HCT116 (cell line): ENCODE measurements at regions not wholly inside any gene's neighbourhood (a gene's known extent, or its start where the extent isn't known, plus 50 kb on each side); places are given as distances from the start of the nearest gene placed in this dataset.

ENCODE experiments used
- ATF3 ChIP-seq: IDR thresholded peaks from 2 replicates; pipeline ENCODE4 v1.6.1; 2012
- CTCF ChIP-seq, 3 experiments: fragments of 200-600 bp in 1 of 3; sonication (generic) in 1 of 3; IDR thresholded peaks in 2 of 3; conservative IDR thresholded peaks in 1 of 3; 2 replicates each; pipeline ENCODE4 v1.5.1; 2012 to 2017; ENCODE audit warnings: low read depth in 2 of 3, low read length in 2 of 3, antibody characterized with exemption in 1 of 3, borderline replicate concordance in 1 of 3, control low read depth in 1 of 3, mild to moderate bottlenecking in 1 of 3, mixed read lengths in 1 of 3, mixed run types in 1 of 3, moderate library complexity in 1 of 3; ENCODE audit not compliant: insufficient read depth in 1 of 3
- ELF1 ChIP-seq: IDR thresholded peaks from 2 replicates; pipeline ENCODE4 v1.6.1; 2012; ENCODE audit warnings: low read depth, borderline replicate concordance
- EZH2 ChIP-seq: fragments of 200-600 bp; sonication (generic); IDR thresholded peaks from 2 replicates; pipeline ENCODE4 v1.6.1; 2017; ENCODE audit warnings: antibody characterized with exemption, mixed run types
- MAX ChIP-seq: IDR thresholded peaks from 2 replicates; pipeline ENCODE4 v1.6.1; 2012
- POLR2A ChIP-seq: IDR thresholded peaks from 2 replicates; pipeline ENCODE4 v1.7.0; 2011; ENCODE audit warnings: borderline replicate concordance; ENCODE audit not compliant: insufficient read depth, insufficient read length; ENCODE audit errors: extremely low read depth
- POLR2AphosphoS5 ChIP-seq: IDR thresholded peaks from 2 replicates; pipeline ENCODE4 v1.6.1; 2011; ENCODE audit warnings: mild to moderate bottlenecking, low read depth, low read length, moderate library complexity
- RAD21 ChIP-seq: IDR thresholded peaks from 2 replicates; pipeline ENCODE4 v1.6.1; 2012; ENCODE audit warnings: low read depth, mild to moderate bottlenecking
- REST ChIP-seq: IDR thresholded peaks from 2 replicates; pipeline ENCODE4 v1.6.1; 2012; ENCODE audit warnings: low read depth
- SIN3A ChIP-seq: IDR thresholded peaks from 2 replicates; pipeline ENCODE4 v1.6.1; 2012; ENCODE audit warnings: low read depth
- SP1 ChIP-seq: IDR thresholded peaks from 2 replicates; pipeline ENCODE4 v1.6.1; 2012; ENCODE audit warnings: low read depth
- SRF ChIP-seq: IDR thresholded peaks from 2 replicates; pipeline ENCODE4 v1.6.1; 2012; ENCODE audit warnings: low read depth
- YY1 ChIP-seq: IDR thresholded peaks from 2 replicates; pipeline ENCODE4 v1.6.1; 2011; ENCODE audit warnings: low read length, low read depth, moderate library complexity, mild to moderate bottlenecking; ENCODE audit not compliant: insufficient replicate concordance; ENCODE audit errors: extremely low read depth
- ZBTB33 ChIP-seq: IDR thresholded peaks from 2 replicates; pipeline ENCODE4 v1.6.1; 2011; ENCODE audit warnings: mild to moderate bottlenecking, low read length, moderate library complexity; ENCODE audit not compliant: insufficient replicate concordance; ENCODE audit errors: extremely low read depth

GRCh38 chr2:128376241-128377041, 57.8 kb upstream of the HS6ST1 start:
- TF ChIP-seq CTCF (IDR thresholded peaks at IDR 0.05 in 2 of 3, conservative IDR thresholded peaks at IDR 0.05 in 1 of 3; ENCODE audit: borderline replicate concordance in 1 of 3, insufficient read depth in 1 of 3, low read depth in 2 of 3, low read length in 2 of 3) = no peak
- no peak for TF ChIP-seq POLR2A
- TF ChIP-seq POLR2AphosphoS5 = no peak
- no peak for TF ChIP-seq EZH2
- TF ChIP-seq RAD21 = no peak
- no peak for TF ChIP-seq ELF1
- TF ChIP-seq SRF = no peak
- no peak for TF ChIP-seq ATF3
- no peak for TF ChIP-seq REST
- no peak for TF ChIP-seq SIN3A
- no peak for TF ChIP-seq YY1
- no peak for TF ChIP-seq ZBTB33
- no peak for TF ChIP-seq SP1
- TF ChIP-seq MAX = no peak
